Natural killer cell (primary cell): ENCODE measurements at regions not wholly inside any gene's neighbourhood (a gene's known extent, or its start where the extent isn't known, plus 50 kb on each side); places are given as distances from the start of the nearest gene placed in this dataset.
A peak's percentile ranks its signal among the peaks of the same experiment; 100 is the strongest.

Experiments
- ATAC-seq, 3 donors: fragments of 150-1000 bp in 2 of 3; fragments of 200-7000 bp in 1 of 3; cut with Tn5 transposase; 1 replicate in 1 of 3; 2 replicates in 2 of 3; pipeline ENCODE4 v1.10.0; 2021; ENCODE audit warnings: mild to moderate bottlenecking in 2 of 3, moderate library complexity in 2 of 3
- DNase-seq, 2 donors: peaks; one replicate each; pipeline versions ENCODE4 v3.0.0 to v3.0.0-alpha.2; 2013 to 2021; ENCODE audit warnings: mixed read lengths in 1 of 2
- H3K27ac ChIP-seq: one replicate; pipeline ENCODE4 v1.5.1; 2013; ENCODE audit warnings: mild to moderate bottlenecking, low read length
- H3K27me3 ChIP-seq: one replicate; pipeline ENCODE4 v1.6.1; 2013; ENCODE audit warnings: low read length; ENCODE audit not compliant: control insufficient read depth, insufficient read depth
- H3K36me3 ChIP-seq: one replicate; pipeline ENCODE4 v1.6.1; 2013; ENCODE audit warnings: low read length; ENCODE audit not compliant: control insufficient read depth, insufficient read depth
- H3K4me1 ChIP-seq: one replicate; pipeline ENCODE4 v1.6.1; 2013; ENCODE audit warnings: low read length; ENCODE audit not compliant: control insufficient read depth, insufficient read depth
- H3K4me3 ChIP-seq: one replicate; pipeline ENCODE4 v1.5.1; 2013; ENCODE audit warnings: low read length
- H3K9me3 ChIP-seq: one replicate; pipeline ENCODE4 v1.6.1; 2013; ENCODE audit warnings: low read length; ENCODE audit not compliant: control insufficient read depth, insufficient read depth
- H3K27ac Mint-ChIP-seq, 2 donors: one replicate each; pipeline ENCODE4 v1.8.0; 2022; ENCODE audit warnings: mild to moderate bottlenecking in 2 of 2, mixed read lengths in 2 of 2, moderate library complexity in 1 of 2
- H3K27me3 Mint-ChIP-seq, 2 donors: one replicate each; pipeline ENCODE4 v1.8.0; 2022; ENCODE audit warnings: low read depth in 2 of 2, mixed read lengths in 2 of 2
- H3K36me3 Mint-ChIP-seq: one replicate; pipeline ENCODE4 v1.8.0; 2022; ENCODE audit warnings: mixed read lengths
- H3K4me1 Mint-ChIP-seq, 2 donors: one replicate each; pipeline ENCODE4 v1.8.0; 2022; ENCODE audit warnings: mixed read lengths in 2 of 2
- H3K4me3 Mint-ChIP-seq: one replicate; pipeline ENCODE4 v1.8.0; 2022; ENCODE audit warnings: mild to moderate bottlenecking, moderate library complexity, mixed read lengths
- H3K9me3 Mint-ChIP-seq, 2 donors: one replicate each; pipeline ENCODE4 v1.8.0; 2022; ENCODE audit warnings: mixed read lengths in 2 of 2
- CTCF ChIP-seq: fragments of 200-600 bp; IDR thresholded peaks from one replicate; pipeline ENCODE4 v1.8.0; 2022; ENCODE audit warnings: antibody characterized with exemption
- WGBS: methylation state at CpG from one replicate; pipeline ENCODE4 v1.1.7; 2013; ENCODE audit warnings: missing lambda C conversion rate; ENCODE audit not compliant: insufficient coverage; 5-methylcytosine and 5-hydroxymethylcytosine counted together
- intact Hi-C: fragments of 100-400 bp; cut with micrococcal nuclease; formaldehyde crosslinking; loops from one replicate; pipeline ENCODE4 v1.14.2; 2022

DNA sequence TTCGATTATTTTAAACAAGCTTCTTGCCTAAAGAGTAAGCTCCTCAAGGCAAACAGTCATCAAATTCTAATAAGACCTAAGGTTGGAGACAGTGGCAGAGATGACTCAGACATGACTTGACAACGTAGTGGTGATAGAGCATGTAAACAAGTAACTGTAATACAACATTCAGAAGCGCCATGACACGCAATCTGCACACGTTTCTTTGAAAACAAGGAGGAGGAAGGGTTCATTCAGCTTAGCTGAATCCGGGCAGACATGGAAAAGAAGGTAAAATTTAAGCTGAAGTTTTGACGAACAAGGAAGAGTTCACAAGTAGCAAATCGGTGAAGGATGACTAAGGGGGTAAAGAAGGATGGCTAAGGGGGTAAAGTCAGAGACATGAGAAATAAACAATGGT lies 152.4 kb upstream of the ZC3H12C start:
- 89% methylated on average over 7 of the region's 8 CpGs for WGBS
- no peaks in the 10 kb centered on the region for H3K9me3 Mint-ChIP-seq
- no peaks in the 10 kb centered on the region for H3K9me3 ChIP-seq
- no peaks in the 10 kb centered on the region for H3K36me3 ChIP-seq
- H3K27ac ChIP-seq: no peak overlapping the region
- intact Hi-C loops: no loop called here
- H3K27ac Mint-ChIP-seq: no peak overlapping the region
- no peak overlapping the region for H3K4me3 Mint-ChIP-seq
- peaks cover 0 to 2% of the 10 kb centered on the region in 2 donors for H3K4me1 Mint-ChIP-seq
- no peak overlapping the region for H3K4me3 ChIP-seq
- peaks cover 8 to 10% of the 10 kb centered on the region in 2 donors for H3K27me3 Mint-ChIP-seq
- no peaks in the 10 kb centered on the region for H3K36me3 Mint-ChIP-seq
- H3K4me1 ChIP-seq: no peaks in the 10 kb centered on the region
- DNase-seq (no peak), ATAC-seq (no peak)
- no peak for TF ChIP-seq CTCF
- no peaks in the 10 kb centered on the region for H3K27me3 ChIP-seq

GRCh38 chr11:109945626-109946321 lies 147.4 kb upstream of the ZC3H12C start:
- no peak overlapping the region for H3K27ac ChIP-seq
- H3K36me3 ChIP-seq: no peaks in the 10 kb centered on the region
- peaks cover 8 to 16% of the 10 kb centered on the region in 2 donors for H3K27me3 Mint-ChIP-seq
- H3K9me3 ChIP-seq: no peaks in the 10 kb centered on the region
- no peaks in the 10 kb centered on the region for H3K27me3 ChIP-seq
- DNase-seq: no peak
- no peaks in the 10 kb centered on the region for H3K36me3 Mint-ChIP-seq
- peaks cover 8 to 11% of the 10 kb centered on the region in 2 donors for H3K4me1 Mint-ChIP-seq
- ATAC-seq: peak; percentile 18 to 24 (median 21)
- no peak for TF ChIP-seq CTCF
- H3K4me3 ChIP-seq: no peak overlapping the region
- H3K27ac Mint-ChIP-seq: peak overlapping the region in 1 of 2 donors; percentile 25
- H3K9me3 Mint-ChIP-seq: no peaks in the 10 kb centered on the region
- intact Hi-C loops: loop anchor here (5.0 kb wide), 1 partner anchor 487 kb away; no protein-coding TSS in a partner anchor
- 49% methylated on average over 6 of the region's 6 CpGs for WGBS
- H3K4me3 Mint-ChIP-seq: no peak overlapping the region
- H3K4me1 ChIP-seq: no peaks in the 10 kb centered on the region

GRCh38 chr11:109946322-109946846 lies 146.8 kb upstream of the ZC3H12C start:
- H3K27ac Mint-ChIP-seq: peak overlapping the region in 1 of 2 donors; percentile 25
- peaks cover 8 to 11% of the 10 kb centered on the region in 2 donors for H3K4me1 Mint-ChIP-seq
- TF ChIP-seq CTCF: peak; percentile 66
- H3K9me3 ChIP-seq: no peaks in the 10 kb centered on the region
- no peaks in the 10 kb centered on the region for H3K27me3 ChIP-seq
- intact Hi-C loops: loop anchor here (5.0 kb wide), 1 partner anchor 486 kb away; no protein-coding TSS in a partner anchor
- no peaks in the 10 kb centered on the region for H3K9me3 Mint-ChIP-seq
- H3K27me3 Mint-ChIP-seq: peaks cover 8 to 16% of the 10 kb centered on the region in 2 donors
- H3K4me3 Mint-ChIP-seq: peak overlapping the region; percentile 57
- H3K36me3 Mint-ChIP-seq: no peaks in the 10 kb centered on the region
- DNase-seq: peak; percentile 24 to 61
- H3K27ac ChIP-seq: no peak overlapping the region
- 8% methylated on average over 8 of the region's 8 CpGs for WGBS
- H3K4me3 ChIP-seq: no peak overlapping the region
- H3K36me3 ChIP-seq: no peaks in the 10 kb centered on the region
- peak; percentile 85 to 93 (median 85) for ATAC-seq
- no peaks in the 10 kb centered on the region for H3K4me1 ChIP-seq
